K562 (cell line): ENCODE measurements at regions not wholly inside any gene's neighbourhood (a gene's known extent, or its start where the extent isn't known, plus 50 kb on each side); places are given as distances from the start of the nearest gene placed in this dataset.

Experiments
- ATAC-seq: fragments of 200-7000 bp; cut with Tn5 transposase; 3 replicates; pipeline ENCODE4 v1.9.1; 2020; ENCODE audit warnings: moderate library complexity
- BruUV-seq: library from RNA; stranded (reverse); fragments of 400-500 nt; replicated peaks from 2 replicates; lab custom pipeline; 2021; lab: Mats Ljungman, UMichigan
- CTCF ChIA-PET: fragments of 300-600 bp; formaldehyde crosslinking; extraction: SDS; loops from one replicate; lab custom pipeline; 2021; ENCODE audit warnings: low intra/inter-chr PET ratio; lab: Yijun Ruan, JAX
- POLR2A ChIA-PET: fragments of 300-600, 350-650 bp; sonication (Branson Sonifier 250); formaldehyde crosslinking; extraction: SDS; loops from one replicate; lab custom pipeline; 2021; ENCODE audit warnings: antibody characterized with exemption, inconsistent platforms; lab: Yijun Ruan, JAX
- DNase-seq, 4 experiments: peaks; one replicate each; pipeline versions ENCODE4 v3.0.0 to v3.0.0-alpha.2; 2011 to 2018; ENCODE audit warnings: low spot score in 3 of 4, mixed read lengths in 3 of 4; ENCODE audit errors: extremely low read depth in 1 of 4
- FAIRE-seq: peaks from 2 replicates; lab custom pipeline; 2011; peaks lifted over from hg19 to GRCh38; lab: Jason Lieb, UNC
- H2AFZ ChIP-seq: 2 replicates; pipeline ENCODE4 v1.6.0; 2011; ENCODE audit warnings: low read depth, low read length, control low read depth, inconsistent platforms
- H3K27ac ChIP-seq: fragments of 200-600 bp; 3 replicates; pipeline ENCODE4 v1.8.0; 2011; ENCODE audit warnings: low read depth, mild to moderate bottlenecking, control low read depth, inconsistent platforms, low read length, moderate library complexity, mixed read lengths; ENCODE audit errors: extremely low read depth
- H3K27me3 ChIP-seq, 2 experiments: fragments of 300-600 bp in 1 of 2; 2 replicates in 1 of 2; 3 replicates in 1 of 2; pipeline versions ENCODE4 v1.6.0 to v1.8.0; 2011; ENCODE audit warnings: inconsistent platforms in 2 of 2, low read length in 2 of 2, mild to moderate bottlenecking in 1 of 2, mixed read lengths in 1 of 2, moderate library complexity in 1 of 2; ENCODE audit not compliant: control insufficient read depth in 2 of 2, insufficient read depth in 2 of 2
- H3K36me3 ChIP-seq: fragments of 300-600 bp; 3 replicates; pipeline ENCODE4 v1.8.0; 2011; ENCODE audit warnings: mild to moderate bottlenecking, low read length, inconsistent platforms; ENCODE audit not compliant: control insufficient read depth, insufficient read depth
- H3K4me1 ChIP-seq, 2 experiments: fragments of 200-600 bp in 1 of 2; replicated peaks in 1 of 2; 2 replicates in 1 of 2; 3 replicates in 1 of 2; pipeline versions ENCODE4 v1.5.1 to v1.8.0; 2011; ENCODE audit warnings: inconsistent platforms in 2 of 2, low read length in 2 of 2, mild to moderate bottlenecking in 1 of 2, mixed read lengths in 1 of 2, moderate library complexity in 1 of 2; ENCODE audit not compliant: control insufficient read depth in 2 of 2, insufficient read depth in 2 of 2
- H3K4me2 ChIP-seq: 2 replicates; pipeline ENCODE4 v1.6.1; 2011; ENCODE audit warnings: low read length, control low read depth, inconsistent platforms, mixed read lengths; ENCODE audit not compliant: insufficient read depth
- H3K4me3 ChIP-seq: fragments of 200-600 bp; sonication (generic), shearing (Covaris generic); 2 replicates; pipeline ENCODE4 v1.5.1; 2016; ENCODE audit warnings: control low read depth, inconsistent platforms
- H3K79me2 ChIP-seq: fragments of 200-600 bp; 3 replicates; pipeline ENCODE4 v1.8.0; 2011; ENCODE audit warnings: low read length, inconsistent platforms; ENCODE audit not compliant: control insufficient read depth, insufficient read depth
- H3K9ac ChIP-seq, 2 experiments: 2 replicates each; pipeline versions ENCODE4 v1.6.0 to v1.6.1; 2011; ENCODE audit warnings: low read depth in 2 of 2, low read length in 2 of 2, control low read depth in 1 of 2, inconsistent platforms in 1 of 2, mild to moderate bottlenecking in 1 of 2, mixed read lengths in 1 of 2; ENCODE audit not compliant: insufficient read depth in 1 of 2
- H3K9me1 ChIP-seq: one replicate; pipeline ENCODE4 v1.6.0; 2011; ENCODE audit warnings: inconsistent platforms, mild to moderate bottlenecking, low read length, moderate library complexity; ENCODE audit not compliant: control insufficient read depth, insufficient read depth
- H3K9me3 ChIP-seq: replicated peaks from 2 replicates; pipeline ENCODE4 v1.5.1; 2011; ENCODE audit warnings: low read depth, low read length, inconsistent platforms; ENCODE audit not compliant: control insufficient read depth, insufficient read depth
- H4K20me1 ChIP-seq: replicated peaks from 2 replicates; pipeline ENCODE4 v1.6.1; 2011; ENCODE audit warnings: low read length, inconsistent platforms, mixed read lengths; ENCODE audit not compliant: control insufficient read depth, insufficient read depth
- CLOCK ChIP-seq: fragments of 250-450 bp; sonication (Bioruptor Pico); IDR thresholded peaks from 2 replicates; pipeline ENCODE4 v1.4.0; 2020; ENCODE audit warnings: mild to moderate bottlenecking, moderate library complexity, borderline replicate concordance
- CUX1 ChIP-seq: fragments of 200-800 bp; sonication (Bioruptor generic); IDR thresholded peaks from 2 replicates; pipeline ENCODE4 v1.6.1; 2016; ENCODE audit warnings: missing genetic modification characterization, missing compliant biosample characterization
- HNRNPLL ChIP-seq: fragments of 200-400 bp; formaldehyde crosslinking; IDR thresholded peaks from 2 replicates; pipeline ENCODE4 v1.6.1; 2017; ENCODE audit warnings: low read length, low read depth, mild to moderate bottlenecking; ENCODE audit not compliant: poor library complexity, severe bottlenecking
- KDM2B ChIP-seq: fragments of 250-450 bp; sonication (Bioruptor Pico); IDR thresholded peaks from 2 replicates; pipeline ENCODE4 v1.8.0; 2021; ENCODE audit warnings: mild to moderate bottlenecking, moderate library complexity
- KLF13 ChIP-seq: fragments of 450-650 bp; IDR thresholded peaks from 2 replicates; pipeline ENCODE4 v1.6.1; 2016; ENCODE audit warnings: missing genetic modification characterization, low read depth, mild to moderate bottlenecking, missing compliant biosample characterization, moderate library complexity, borderline replicate concordance
- SIN3B ChIP-seq: fragments of 450-650 bp; IDR thresholded peaks from 2 replicates; pipeline ENCODE4 v1.6.1; 2017; ENCODE audit warnings: low read depth, mild to moderate bottlenecking, moderate library complexity
- SP1 ChIP-seq: sonication (generic); formaldehyde crosslinking; IDR thresholded peaks from 2 replicates; pipeline ENCODE4 v1.8.1; 2022; ENCODE audit warnings: mild to moderate bottlenecking, missing genetic modification reagents
- TAF9B ChIP-seq: fragments of 450-650 bp; IDR thresholded peaks from 2 replicates; pipeline ENCODE4 v1.6.1; 2018; ENCODE audit warnings: mild to moderate bottlenecking; ENCODE audit not compliant: partially characterized antibody
- ZNF174 ChIP-seq: fragments of 250-450 bp; sonication (Bioruptor Pico); IDR thresholded peaks from 2 replicates; pipeline ENCODE4 v1.4.0; 2020; ENCODE audit warnings: mild to moderate bottlenecking
- ZNF217 ChIP-seq: sonication (generic); formaldehyde crosslinking; IDR thresholded peaks from 2 replicates; pipeline ENCODE4 v1.8.0; 2022; ENCODE audit warnings: mild to moderate bottlenecking, missing genetic modification reagents
- ZNF398 ChIP-seq: fragments of 250-450 bp; sonication (Bioruptor Pico); IDR thresholded peaks from 2 replicates; pipeline ENCODE4 v1.8.0; 2021; ENCODE audit warnings: moderate library complexity, mild to moderate bottlenecking, inconsistent platforms
- ZNF551 ChIP-seq: fragments of 250-450 bp; sonication (Bioruptor Pico); IDR thresholded peaks from 2 replicates; pipeline ENCODE4 v1.5.0; 2021; ENCODE audit warnings: mild to moderate bottlenecking, moderate library complexity
- ZNF589 ChIP-seq: fragments of 200-800 bp; sonication (Bioruptor generic); IDR thresholded peaks from 2 replicates; pipeline ENCODE4 v1.6.1; 2016; ENCODE audit warnings: low read depth, missing genetic modification characterization, missing compliant biosample characterization
- WGBS: fragments of 100-300 bp; shearing (Covaris generic); methylation state at CpG from one replicate; pipeline ENCODE4 v1.1.6; 2016; ENCODE audit warnings: low coverage, mixed read lengths; ENCODE audit not compliant: insufficient coverage; ENCODE audit errors: missing lambda C conversion rate; 5-methylcytosine and 5-hydroxymethylcytosine counted together
- in situ Hi-C: fragments of 300-500 bp; cut with MboI; formaldehyde crosslinking; loops from 4 replicates; pipeline ENCODE4 v1.15.0; 2018; ENCODE audit warnings: inconsistent platforms, mixed read lengths
- intact Hi-C: fragments of 100-400 bp; cut with micrococcal nuclease; formaldehyde crosslinking; loops from 2 replicates; pipeline ENCODE4 v1.14.2; 2022

- Histone ChIP-seq H3K9ac (no peak overlapping the region), H3K79me2 (no peaks in the 10 kb centered on the region), H3K4me3 (no peak overlapping the region), H3K27me3 (no peaks in the 10 kb centered on the region), H3K4me2 (no peak overlapping the region), H2AFZ (no peak overlapping the region), H3K36me3 (no peaks in the 10 kb centered on the region), H3K27ac (no peak overlapping the region), H4K20me1 (no peaks in the 10 kb centered on the region), H3K9me3 (no peaks in the 10 kb centered on the region), H3K4me1 (no peaks in the 10 kb centered on the region), H3K9me1 (no peaks in the 10 kb centered on the region)
- FAIRE-seq (no peak), ATAC-seq (no peak), DNase-seq (no peak)
- in situ Hi-C loops (no loop called here), intact Hi-C loops (no loop called here)
- 2% methylated on average over 3 of the region's 3 CpGs for WGBS
- POLR2A ChIA-PET: no interaction called here
- CTCF ChIA-PET: no interaction called here
- BruUV-seq: no TSS peak
- TF ChIP-seq KDM2B (CRISPR knock-in tag) (no peak), ZNF551 (CRISPR knock-in tag) (no peak), ZNF589 (CRISPR knock-in tag) (no peak), SIN3B (no peak), CUX1 (CRISPR knock-in tag) (no peak), HNRNPLL (no peak), ZNF217 (CRISPR knock-in tag) (no peak), ZNF174 (CRISPR knock-in tag) (no peak), CLOCK (CRISPR knock-in tag) (no peak), KLF13 (tag) (no peak), ZNF398 (CRISPR knock-in tag) (no peak), SP1 (CRISPR knock-in tag) (no peak), TAF9B (no peak)
Observed at GRCh38 chr7:24440892-24441291, 132.4 kb upstream of the PALS2 start.
